HepG2 (cell line): ENCODE measurements at regions not wholly inside any gene's neighbourhood (a gene's known extent, or its start where the extent isn't known, plus 50 kb on each side); places are given as distances from the start of the nearest gene placed in this dataset.
A peak's percentile ranks its signal among the peaks of the same experiment; 100 is the strongest.

Experiments used
- ATAC-seq: fragments of 200-7000 bp; cut with Tn5 transposase; 3 replicates; pipeline ENCODE4 v1.9.1; 2020; ENCODE audit warnings: mild to moderate bottlenecking, moderate library complexity
- BruUV-seq: library from RNA; stranded (reverse); fragments of 400-500 nt; replicated peaks from 2 replicates; lab custom pipeline; 2021; lab: Mats Ljungman, UMichigan
- CTCF ChIA-PET: fragments of 300-600 bp; formaldehyde crosslinking; extraction: SDS; loops from one replicate; lab custom pipeline; 2021; ENCODE audit warnings: low total read pairs, inconsistent platforms, low intra/inter-chr PET ratio; lab: Yijun Ruan, JAX
- POLR2A ChIA-PET: fragments of 350-600 bp; sonication (Branson Sonifier 250); formaldehyde crosslinking; loops from one replicate; lab custom pipeline; 2020; ENCODE audit warnings: antibody characterized with exemption, inconsistent platforms; lab: Yijun Ruan, JAX
- DNase-seq: peaks from one replicate; pipeline ENCODE4 v3.0.0-alpha.2; 2015; ENCODE audit warnings: low spot score
- FAIRE-seq: peaks from 3 replicates; lab custom pipeline; 2011; peaks lifted over from hg19 to GRCh38; lab: Jason Lieb, UNC
- H2AFZ ChIP-seq: one replicate; pipeline ENCODE4 v1.6.1; 2011; ENCODE audit warnings: low read length, inconsistent platforms
- H3K27ac ChIP-seq: fragments of 300-600 bp; 3 replicates; pipeline ENCODE4 v1.8.0; 2011; ENCODE audit warnings: mixed run types, mild to moderate bottlenecking, mixed read lengths, low read length, inconsistent platforms; ENCODE audit not compliant: insufficient read depth; ENCODE audit errors: extremely low read length
- H3K27me3 ChIP-seq, 2 experiments: fragments of 200-600 bp in 1 of 2; 2 replicates in 1 of 2; 3 replicates in 1 of 2; pipeline versions ENCODE4 v1.6.0 to v1.8.0; 2011; ENCODE audit warnings: low read length in 2 of 2, mild to moderate bottlenecking in 2 of 2, moderate library complexity in 2 of 2, inconsistent platforms in 1 of 2; ENCODE audit not compliant: insufficient read depth in 2 of 2, control insufficient read depth in 1 of 2
- H3K36me3 ChIP-seq, 2 experiments: fragments of 200-600 bp in 1 of 2; replicated peaks in 1 of 2; 2 replicates in 1 of 2; 3 replicates in 1 of 2; pipeline versions ENCODE4 v1.5.1 to v1.8.0; 2011; ENCODE audit warnings: low read length in 2 of 2, inconsistent platforms in 1 of 2; ENCODE audit not compliant: insufficient read depth in 2 of 2, control insufficient read depth in 1 of 2
- H3K4me1 ChIP-seq: 2 replicates; pipeline ENCODE4 v1.5.1; 2012; ENCODE audit warnings: low read length, inconsistent platforms; ENCODE audit not compliant: insufficient read depth
- H3K4me2 ChIP-seq: 2 replicates; pipeline ENCODE4 v1.6.0; 2011; ENCODE audit warnings: low read depth, low read length, inconsistent platforms
- H3K4me3 ChIP-seq, 3 experiments: fragments of 200-600 bp in 1 of 3; sonication (generic), shearing (Covaris generic) in 1 of 3; replicated peaks in 1 of 3; 2 replicates each; pipeline ENCODE4 v1.5.1; 2011 to 2016; ENCODE audit warnings: low read length in 3 of 3, inconsistent platforms in 2 of 3, low read depth in 2 of 3, mild to moderate bottlenecking in 2 of 3, control low read depth in 1 of 3, mixed read lengths in 1 of 3; ENCODE audit not compliant: insufficient read depth in 1 of 3
- H3K79me2 ChIP-seq: one replicate; pipeline ENCODE4 v1.6.1; 2011; ENCODE audit warnings: low read length, inconsistent platforms; ENCODE audit not compliant: insufficient read depth
- H3K9ac ChIP-seq: 2 replicates; pipeline ENCODE4 v1.6.0; 2011; ENCODE audit warnings: mild to moderate bottlenecking, low read depth, low read length, inconsistent platforms; ENCODE audit not compliant: insufficient read depth
- H3K9me3 ChIP-seq: 2 replicates; pipeline ENCODE4 v1.5.1; 2012; ENCODE audit warnings: mild to moderate bottlenecking, low read length
- H4K20me1 ChIP-seq: 2 replicates; pipeline ENCODE4 v1.6.0; 2011; ENCODE audit warnings: inconsistent platforms, mild to moderate bottlenecking, low read length, moderate library complexity; ENCODE audit not compliant: insufficient read depth
- AGO1 ChIP-seq: fragments of 200-400 bp; formaldehyde crosslinking; IDR thresholded peaks from 2 replicates; pipeline ENCODE4 v1.6.1; 2017; ENCODE audit warnings: mild to moderate bottlenecking, low read depth, low read length, moderate library complexity; ENCODE audit not compliant: poor library complexity, severe bottlenecking
- ARHGAP35 ChIP-seq: sonication (generic); formaldehyde crosslinking; IDR thresholded peaks from 2 replicates; pipeline ENCODE4 v1.9.0; 2022; ENCODE audit warnings: mild to moderate bottlenecking, inconsistent platforms, moderate library complexity, missing genetic modification reagents, borderline replicate concordance
- CAMTA2 ChIP-seq: sonication (generic); formaldehyde crosslinking; IDR thresholded peaks from 2 replicates; pipeline ENCODE4 v1.4.0; 2020; ENCODE audit warnings: mild to moderate bottlenecking, missing genetic modification reagents, borderline replicate concordance
- HINFP ChIP-seq: sonication (generic); formaldehyde crosslinking; IDR thresholded peaks from 2 replicates; pipeline ENCODE4 v1.4.0; 2020; ENCODE audit warnings: low read depth, mild to moderate bottlenecking, missing genetic modification reagents
- JARID2 ChIP-seq: sonication (generic); formaldehyde crosslinking; IDR thresholded peaks from 2 replicates; pipeline ENCODE4 v1.8.1; 2023; ENCODE audit warnings: missing genetic modification reagents, inconsistent platforms; ENCODE audit not compliant: insufficient replicate concordance
- MTERF4 ChIP-seq: sonication (generic); formaldehyde crosslinking; IDR thresholded peaks from 2 replicates; pipeline ENCODE4 v1.8.0; 2023; ENCODE audit warnings: mild to moderate bottlenecking, missing genetic modification reagents
- PAX8 ChIP-seq: sonication (generic); formaldehyde crosslinking; IDR thresholded peaks from 2 replicates; pipeline ENCODE4 v1.8.0; 2022; ENCODE audit warnings: mild to moderate bottlenecking, missing genetic modification reagents, borderline replicate concordance
- POLR2A ChIP-seq, 2 experiments: IDR thresholded peaks; 2 replicates each; pipeline ENCODE4 v1.6.1; 2011; ENCODE audit warnings: low read depth in 2 of 2, low read length in 2 of 2, mild to moderate bottlenecking in 1 of 2, moderate library complexity in 1 of 2; ENCODE audit not compliant: insufficient read depth in 1 of 2
- PRDM4 ChIP-seq: sonication (generic); formaldehyde crosslinking; IDR thresholded peaks from 2 replicates; pipeline ENCODE4 v1.9.0; 2021; ENCODE audit warnings: missing genetic modification reagents, borderline replicate concordance
- RNF2 ChIP-seq: fragments of 450-650 bp; conservative IDR thresholded peaks from 2 replicates; pipeline ENCODE4 v1.6.1; 2016; ENCODE audit warnings: low read depth
- SMC3 ChIP-seq: IDR thresholded peaks from 2 replicates; pipeline ENCODE4 v1.6.1; 2011; ENCODE audit warnings: low read length, improper control_type of control experiment
- SRSF1 ChIP-seq: fragments of 200-400 bp; formaldehyde crosslinking; optimal IDR thresholded peaks from 2 replicates; pipeline ENCODE3; 2017; ENCODE audit warnings: mild to moderate bottlenecking, low read depth, low read length, moderate library complexity
- STAG1 ChIP-seq: sonication (generic); formaldehyde crosslinking; IDR thresholded peaks from 2 replicates; pipeline ENCODE4 v1.4.0; 2020; ENCODE audit warnings: missing genetic modification reagents
- ZBTB42 ChIP-seq: sonication (generic); formaldehyde crosslinking; IDR thresholded peaks from 2 replicates; pipeline ENCODE4 v1.5.0; 2020; ENCODE audit warnings: mild to moderate bottlenecking, missing genetic modification reagents
- ZNF605 ChIP-seq: sonication (generic); formaldehyde crosslinking; IDR thresholded peaks from 2 replicates; pipeline ENCODE4 v1.8.0; 2022; ENCODE audit warnings: mild to moderate bottlenecking, missing genetic modification reagents
- WGBS: methylation state at CpG from one replicate; pipeline ENCODE4 v1.1.6; 2017; ENCODE audit warnings: low lambda C conversion rate; 5-methylcytosine and 5-hydroxymethylcytosine counted together
- in situ Hi-C: cut with HindIII; loops from 2 replicates; pipeline ENCODE4 v1.10.0; 2017; ENCODE audit warnings: low pct_unique_long_range_greater_than_20kb; ENCODE audit not compliant: extremely low pct_ligation_motif_present
- intact Hi-C: fragments of 100-400 bp; cut with micrococcal nuclease; formaldehyde crosslinking; loops from one replicate; pipeline ENCODE4 v1.10.0; 2022; ENCODE audit not compliant: unreplicated experiment

- Histone ChIP-seq H3K4me2 (no peak overlapping the region), H3K4me3 (no peak overlapping the region), H3K79me2 (no peaks in the 10 kb centered on the region), H4K20me1 (no peaks in the 10 kb centered on the region), H3K27me3 (no peaks in the 10 kb centered on the region), H2AFZ (no peak overlapping the region), H3K9ac (no peak overlapping the region), H3K27ac (no peak overlapping the region), H3K4me1 (no peaks in the 10 kb centered on the region), H3K36me3 (no peaks in the 10 kb centered on the region), H3K9me3 (no peaks in the 10 kb centered on the region)
- in situ Hi-C loops (no loop called here), intact Hi-C loops (no loop called here)
- BruUV-seq = no TSS peak
- FAIRE-seq (no peak), ATAC-seq (no peak), DNase-seq (no peak)
- ChIA-PET POLR2A (no interaction called here), CTCF (no interaction called here)
- TF ChIP-seq RNF2 (no peak), JARID2 (CRISPR knock-in tag) (no peak), ZBTB42 (CRISPR knock-in tag) (no peak)
Observed at GRCh38 chr2:35116151-35116550, 1239.4 kb upstream of the CRIM1 start.

GRCh38 chr2:35114765-35115164 lies 1240.8 kb upstream of the CRIM1 start:
- Histone ChIP-seq H3K4me1 (no peaks in the 10 kb centered on the region), H3K36me3 (no peaks in the 10 kb centered on the region), H3K27ac (no peak overlapping the region), H2AFZ (no peak overlapping the region), H4K20me1 (no peaks in the 10 kb centered on the region), H3K9ac (no peak overlapping the region), H3K27me3 (no peaks in the 10 kb centered on the region), H3K4me3 (no peak overlapping the region), H3K79me2 (no peaks in the 10 kb centered on the region), H3K4me2 (no peak overlapping the region), H3K9me3 (no peaks in the 10 kb centered on the region)
- intact Hi-C loops = loop anchor here (1.0 kb wide), 1 partner anchor 1018 kb away; no protein-coding TSS in a partner anchor
- in situ Hi-C loops = no loop called here
- BruUV-seq = no TSS peak
- DNase-seq (peak; percentile 7), FAIRE-seq (peak; percentile 67), ATAC-seq (peak; percentile 64)
- ChIA-PET POLR2A (no interaction called here), CTCF (no interaction called here)
- WGBS = 9% methylated on average over 2 of the region's 2 CpGs
- TF ChIP-seq MTERF4 (CRISPR knock-in tag) (no peak), PAX8 (no peak), SRSF1 (no peak), CAMTA2 (CRISPR knock-in tag) (no peak), STAG1 (CRISPR knock-in tag) (0 out of 2 replicates have a peak, but pooled peaks have one; percentile 26), POLR2A (IDR thresholded peaks at IDR 0.05; ENCODE audit: insufficient read depth in 1 of 2, low read depth in 2 of 2, low read length in 2 of 2) (no peak), SMC3 (peak; percentile 16; the same call in 1 of the 2 replicates), ZNF605 (CRISPR knock-in tag) (no peak), AGO1 (no peak), PRDM4 (CRISPR knock-in tag) (no peak), HINFP (CRISPR knock-in tag) (no peak), ARHGAP35 (CRISPR knock-in tag) (no peak)
